HepG2 (cell line): ENCODE measurements at regions not wholly inside any gene's neighbourhood (a gene's known extent, or its start where the extent isn't known, plus 50 kb on each side); places are given as distances from the start of the nearest gene placed in this dataset.

Source experiments
- ATAC-seq: fragments of 200-7000 bp; cut with Tn5 transposase; 3 replicates; pipeline ENCODE4 v1.9.1; 2020; ENCODE audit warnings: mild to moderate bottlenecking, moderate library complexity
- BruUV-seq: library from RNA; stranded (reverse); fragments of 400-500 nt; replicated peaks from 2 replicates; lab custom pipeline; 2021; lab: Mats Ljungman, UMichigan
- CTCF ChIA-PET: fragments of 300-600 bp; formaldehyde crosslinking; extraction: SDS; loops from one replicate; lab custom pipeline; 2021; ENCODE audit warnings: low total read pairs, inconsistent platforms, low intra/inter-chr PET ratio; lab: Yijun Ruan, JAX
- POLR2A ChIA-PET: fragments of 350-600 bp; sonication (Branson Sonifier 250); formaldehyde crosslinking; loops from one replicate; lab custom pipeline; 2020; ENCODE audit warnings: antibody characterized with exemption, inconsistent platforms; lab: Yijun Ruan, JAX
- DNase-seq: peaks from one replicate; pipeline ENCODE4 v3.0.0-alpha.2; 2015; ENCODE audit warnings: low spot score
- FAIRE-seq: peaks from 3 replicates; lab custom pipeline; 2011; peaks lifted over from hg19 to GRCh38; lab: Jason Lieb, UNC
- H2AFZ ChIP-seq: one replicate; pipeline ENCODE4 v1.6.1; 2011; ENCODE audit warnings: low read length, inconsistent platforms
- H3K27ac ChIP-seq: fragments of 300-600 bp; 3 replicates; pipeline ENCODE4 v1.8.0; 2011; ENCODE audit warnings: mixed run types, mild to moderate bottlenecking, mixed read lengths, low read length, inconsistent platforms; ENCODE audit not compliant: insufficient read depth; ENCODE audit errors: extremely low read length
- H3K27me3 ChIP-seq, 2 experiments: fragments of 200-600 bp in 1 of 2; 2 replicates in 1 of 2; 3 replicates in 1 of 2; pipeline versions ENCODE4 v1.6.0 to v1.8.0; 2011; ENCODE audit warnings: low read length in 2 of 2, mild to moderate bottlenecking in 2 of 2, moderate library complexity in 2 of 2, inconsistent platforms in 1 of 2; ENCODE audit not compliant: insufficient read depth in 2 of 2, control insufficient read depth in 1 of 2
- H3K36me3 ChIP-seq, 2 experiments: fragments of 200-600 bp in 1 of 2; replicated peaks in 1 of 2; 2 replicates in 1 of 2; 3 replicates in 1 of 2; pipeline versions ENCODE4 v1.5.1 to v1.8.0; 2011; ENCODE audit warnings: low read length in 2 of 2, inconsistent platforms in 1 of 2; ENCODE audit not compliant: insufficient read depth in 2 of 2, control insufficient read depth in 1 of 2
- H3K4me1 ChIP-seq: 2 replicates; pipeline ENCODE4 v1.5.1; 2012; ENCODE audit warnings: low read length, inconsistent platforms; ENCODE audit not compliant: insufficient read depth
- H3K4me2 ChIP-seq: 2 replicates; pipeline ENCODE4 v1.6.0; 2011; ENCODE audit warnings: low read depth, low read length, inconsistent platforms
- H3K4me3 ChIP-seq, 3 experiments: fragments of 200-600 bp in 1 of 3; sonication (generic), shearing (Covaris generic) in 1 of 3; replicated peaks in 1 of 3; 2 replicates each; pipeline ENCODE4 v1.5.1; 2011 to 2016; ENCODE audit warnings: low read length in 3 of 3, inconsistent platforms in 2 of 3, low read depth in 2 of 3, mild to moderate bottlenecking in 2 of 3, control low read depth in 1 of 3, mixed read lengths in 1 of 3; ENCODE audit not compliant: insufficient read depth in 1 of 3
- H3K79me2 ChIP-seq: one replicate; pipeline ENCODE4 v1.6.1; 2011; ENCODE audit warnings: low read length, inconsistent platforms; ENCODE audit not compliant: insufficient read depth
- H3K9ac ChIP-seq: 2 replicates; pipeline ENCODE4 v1.6.0; 2011; ENCODE audit warnings: mild to moderate bottlenecking, low read depth, low read length, inconsistent platforms; ENCODE audit not compliant: insufficient read depth
- H3K9me3 ChIP-seq: 2 replicates; pipeline ENCODE4 v1.5.1; 2012; ENCODE audit warnings: mild to moderate bottlenecking, low read length
- H4K20me1 ChIP-seq: 2 replicates; pipeline ENCODE4 v1.6.0; 2011; ENCODE audit warnings: inconsistent platforms, mild to moderate bottlenecking, low read length, moderate library complexity; ENCODE audit not compliant: insufficient read depth
- DDIT3 ChIP-seq: sonication (generic); formaldehyde crosslinking; IDR thresholded peaks from 2 replicates; pipeline ENCODE4 v1.4.0; 2020; ENCODE audit warnings: mild to moderate bottlenecking, missing genetic modification reagents
- FOSL2 ChIP-seq: sonication (generic); formaldehyde crosslinking; IDR thresholded peaks from 2 replicates; pipeline ENCODE4 v1.4.0; 2020; ENCODE audit warnings: missing genetic modification reagents
- KLF15 ChIP-seq: sonication (generic); formaldehyde crosslinking; IDR thresholded peaks from 2 replicates; pipeline ENCODE4 v1.8.1; 2023; ENCODE audit warnings: borderline replicate concordance, mild to moderate bottlenecking, inconsistent platforms, missing genetic modification reagents, mixed read lengths
- NKX3-1 ChIP-seq: sonication (generic); formaldehyde crosslinking; IDR thresholded peaks from 2 replicates; pipeline ENCODE4 v1.5.0; 2020; ENCODE audit warnings: missing genetic modification reagents
- NR3C1 ChIP-seq: sonication (generic); formaldehyde crosslinking; IDR thresholded peaks from 2 replicates; pipeline ENCODE4 v1.4.0; 2020; ENCODE audit warnings: missing genetic modification reagents
- ZGPAT ChIP-seq: IDR thresholded peaks from 2 replicates; pipeline ENCODE4 v1.6.1; 2016; ENCODE audit warnings: mild to moderate bottlenecking
- WGBS: methylation state at CpG from one replicate; pipeline ENCODE4 v1.1.6; 2017; ENCODE audit warnings: low lambda C conversion rate; 5-methylcytosine and 5-hydroxymethylcytosine counted together
- in situ Hi-C: cut with HindIII; loops from 2 replicates; pipeline ENCODE4 v1.10.0; 2017; ENCODE audit warnings: low pct_unique_long_range_greater_than_20kb; ENCODE audit not compliant: extremely low pct_ligation_motif_present
- intact Hi-C: fragments of 100-400 bp; cut with micrococcal nuclease; formaldehyde crosslinking; loops from one replicate; pipeline ENCODE4 v1.10.0; 2022; ENCODE audit not compliant: unreplicated experiment

GRCh38 chr13:38053896-38054295 lies 184.3 kb upstream of the TRPC4 start (continued):
- TF ChIP-seq KLF15 (no peak), NKX3-1 (CRISPR knock-in tag) (no peak), ZGPAT (CRISPR knock-in tag) (no peak), FOSL2 (CRISPR knock-in tag) (no peak)
- TF ChIP-seq, all 625 proteins: peak for 0

- no peak for FAIRE-seq
- intact Hi-C loops, result loop anchor here (5.0 kb wide), 1 partner anchor 536 kb away; no protein-coding TSS in a partner anchor
- Histone ChIP-seq H3K4me2 (no peak overlapping the region), H3K4me3 (no peak overlapping the region), H3K27ac (no peak overlapping the region), H3K36me3 (no peaks in the 10 kb centered on the region)
- no peak for TF ChIP-seq DDIT3 (CRISPR knock-in tag)
- no peak for TF ChIP-seq NR3C1 (CRISPR knock-in tag)
- TF ChIP-seq, all 625 proteins: peak for 0
- ChIA-PET POLR2A (no interaction called here), CTCF (no interaction called here)
- H3K9me3 ChIP-seq, result peaks cover 58% of the 10 kb centered on the region
- no peak overlapping the region for H3K9ac ChIP-seq
- H3K79me2 ChIP-seq, result no peaks in the 10 kb centered on the region
- H2AFZ ChIP-seq, result no peak overlapping the region
- no peaks in the 10 kb centered on the region for H4K20me1 ChIP-seq
- in situ Hi-C loops, result no loop called here
- WGBS, result 8% methylated on average over 1 of the region's 1 CpG
- no peak for DNase-seq
- H3K4me1 ChIP-seq, result no peaks in the 10 kb centered on the region
- no peak for ATAC-seq
- H3K27me3 ChIP-seq, result no peaks in the 10 kb centered on the region
- no TSS peak for BruUV-seq
Measured at GRCh38 chr13:38046049-38046376, 176.4 kb upstream of the TRPC4 start.
